Astrocyte (in vitro differentiated cells and primary cell): ENCODE measurements at regions not wholly inside any gene's neighbourhood (a gene's known extent, or its start where the extent isn't known, plus 50 kb on each side); places are given as distances from the start of the nearest gene placed in this dataset.

Experiments used
- EZH2 ChIP-seq: IDR thresholded peaks from 2 replicates; pipeline ENCODE4 v1.6.1; 2012; ENCODE audit warnings: mild to moderate bottlenecking, low read length, inconsistent platforms; ENCODE audit not compliant: insufficient read depth
- TF ChIP-seq, protein P1 (sequence below): IDR thresholded peaks from 2 replicates; pipeline ENCODE4 v1.5.1; 2011; ENCODE audit warnings: low read depth, mild to moderate bottlenecking, inconsistent platforms, low read length, moderate library complexity; ENCODE audit not compliant: insufficient read depth

DNA sequence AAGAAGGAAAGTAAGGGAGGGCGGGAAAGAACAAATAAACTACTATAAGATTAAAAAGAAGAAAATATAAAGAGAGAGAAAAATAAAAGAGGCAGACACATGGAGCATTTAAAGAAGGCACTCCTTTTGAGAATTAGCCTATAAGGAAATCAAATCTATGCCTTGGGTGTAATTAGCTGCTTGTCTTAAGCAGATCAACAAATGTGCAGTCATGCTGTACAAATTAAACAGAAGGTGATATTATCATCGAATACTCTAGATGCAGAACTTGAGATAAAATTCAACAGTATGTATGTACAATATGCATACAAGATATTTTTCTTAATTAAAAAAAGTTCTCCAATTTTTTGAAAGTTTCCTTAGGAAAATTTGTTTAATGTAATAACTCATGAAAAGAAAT, 623.0 kb upstream of the CHORDC1 start:
- TF ChIP-seq, protein P1, sequence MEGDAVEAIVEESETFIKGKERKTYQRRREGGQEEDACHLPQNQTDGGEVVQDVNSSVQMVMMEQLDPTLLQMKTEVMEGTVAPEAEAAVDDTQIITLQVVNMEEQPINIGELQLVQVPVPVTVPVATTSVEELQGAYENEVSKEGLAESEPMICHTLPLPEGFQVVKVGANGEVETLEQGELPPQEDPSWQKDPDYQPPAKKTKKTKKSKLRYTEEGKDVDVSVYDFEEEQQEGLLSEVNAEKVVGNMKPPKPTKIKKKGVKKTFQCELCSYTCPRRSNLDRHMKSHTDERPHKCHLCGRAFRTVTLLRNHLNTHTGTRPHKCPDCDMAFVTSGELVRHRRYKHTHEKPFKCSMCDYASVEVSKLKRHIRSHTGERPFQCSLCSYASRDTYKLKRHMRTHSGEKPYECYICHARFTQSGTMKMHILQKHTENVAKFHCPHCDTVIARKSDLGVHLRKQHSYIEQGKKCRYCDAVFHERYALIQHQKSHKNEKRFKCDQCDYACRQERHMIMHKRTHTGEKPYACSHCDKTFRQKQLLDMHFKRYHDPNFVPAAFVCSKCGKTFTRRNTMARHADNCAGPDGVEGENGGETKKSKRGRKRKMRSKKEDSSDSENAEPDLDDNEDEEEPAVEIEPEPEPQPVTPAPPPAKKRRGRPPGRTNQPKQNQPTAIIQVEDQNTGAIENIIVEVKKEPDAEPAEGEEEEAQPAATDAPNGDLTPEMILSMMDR, result no peak
- TF ChIP-seq EZH2, result no peak
